Tibial artery (tissue), 4 donors: ENCODE measurements at regions not wholly inside any gene's neighbourhood (a gene's known extent, or its start where the extent isn't known, plus 50 kb on each side); places are given as distances from the start of the nearest gene placed in this dataset.

ENCODE experiments used
- DNase-seq, 2 donors: peaks; one replicate each; pipeline ENCODE4 v3.0.0-alpha.2; 2019
- H3K27ac ChIP-seq, 2 donors: fragments of 200-600 bp; sonication (generic) in 1 of 2; 1 replicate in 1 of 2; 2 replicates in 1 of 2; pipeline ENCODE4 v1.5.1; 2018 to 2019; ENCODE audit warnings: mild to moderate bottlenecking in 1 of 2
- H3K27me3 ChIP-seq, 2 donors: fragments of 200-600 bp; sonication (generic) in 1 of 2; one replicate each; pipeline versions ENCODE4 v1.5.1 to v1.6.0; 2016 to 2019
- H3K36me3 ChIP-seq, 3 donors: fragments of 200-600 bp; sonication (generic) in 2 of 3; one replicate each; pipeline ENCODE4 v1.5.1; 2016 to 2019; ENCODE audit warnings: mild to moderate bottlenecking in 2 of 3
- H3K4me1 ChIP-seq, 4 donors: fragments of 200-600 bp; sonication (generic) in 2 of 4; 1 replicate in 3 of 4; 2 replicates in 1 of 4; pipeline ENCODE4 v1.5.1; 2016 to 2019
- H3K4me3 ChIP-seq, 2 donors: fragments of 200-600 bp; sonication (generic) in 1 of 2; 1 replicate in 1 of 2; 2 replicates in 1 of 2; pipeline ENCODE4 v1.5.1; 2018 to 2019; ENCODE audit warnings: mild to moderate bottlenecking in 2 of 2
- H3K9me3 ChIP-seq, 3 donors: fragments of 200-600 bp; sonication (generic) in 1 of 3; one replicate each; pipeline ENCODE4 v1.5.1; 2016 to 2019
- CTCF ChIP-seq, 2 experiments: fragments of 200-600 bp in 1 of 2; fragments of 450-650 bp in 1 of 2; IDR thresholded peaks; one replicate each; pipeline ENCODE4 v1.5.1; 2017 to 2019; ENCODE audit warnings: antibody characterized with exemption in 2 of 2, mild to moderate bottlenecking in 1 of 2, moderate library complexity in 1 of 2
- intact Hi-C: fragments of 100-400 bp; cut with DNase I; formaldehyde crosslinking; loops from one replicate; pipeline ENCODE4 v1.15.0; 2023; ENCODE audit warnings: low total_unique reads

GRCh38 chr4:13168326-13168725 lies 315.8 kb downstream of the RAB28 start:
- Histone ChIP-seq H3K4me1 (peaks cover 0 to 11% (median 3%) of the 10 kb centered on the region in 4 donors), H3K27me3 (no peaks in the 10 kb centered on the region), H3K4me3 (no peak overlapping the region), H3K27ac (no peak overlapping the region), H3K36me3 (no peaks in the 10 kb centered on the region), H3K9me3 (no peaks in the 10 kb centered on the region)
- intact Hi-C loops: no loop called here
- no peak for DNase-seq
- TF ChIP-seq CTCF (IDR thresholded peaks at IDR 0.05): no peak

GRCh38 chr4:13166214-13166613 lies 317.9 kb downstream of the RAB28 start:
- Histone ChIP-seq H3K4me3 (no peak overlapping the region), H3K27ac (no peak overlapping the region), H3K9me3 (no peaks in the 10 kb centered on the region), H3K4me1 (peaks cover 0 to 11% (median 3%) of the 10 kb centered on the region in 4 donors), H3K27me3 (no peaks in the 10 kb centered on the region), H3K36me3 (no peaks in the 10 kb centered on the region)
- no peak for DNase-seq
- no peak for TF ChIP-seq CTCF (IDR thresholded peaks at IDR 0.05)
- intact Hi-C loops: no loop called here

GRCh38 chr4:13164783-13165331 lies 319.3 kb downstream of the RAB28 start:
- intact Hi-C loops: no loop called here
- peaks cover 0 to 18% (median 3%) of the 10 kb centered on the region in 4 donors for H3K4me1 ChIP-seq
- no peak overlapping the region for H3K4me3 ChIP-seq

GRCh38 chr4:13162886-13163285 lies 321.3 kb downstream of the RAB28 start:
- no peaks in the 10 kb centered on the region for H3K36me3 ChIP-seq
- DNase-seq: no peak
- no peak overlapping the region for H3K27ac ChIP-seq
- no peaks in the 10 kb centered on the region for H3K27me3 ChIP-seq
- H3K4me3 ChIP-seq: no peak overlapping the region
- H3K9me3 ChIP-seq: no peaks in the 10 kb centered on the region
- peaks cover 0 to 18% (median 3%) of the 10 kb centered on the region in 4 donors for H3K4me1 ChIP-seq
- TF ChIP-seq CTCF (IDR thresholded peaks at IDR 0.05): no peak
- intact Hi-C loops: no loop called here

More at GRCh38 chr4:13164783-13165331, 319.3 kb downstream of the RAB28 start:
- Histone ChIP-seq H3K27ac (no peak overlapping the region), H3K27me3 (no peaks in the 10 kb centered on the region), H3K36me3 (no peaks in the 10 kb centered on the region), H3K9me3 (no peaks in the 10 kb centered on the region)
- no peak for DNase-seq
- TF ChIP-seq CTCF (IDR thresholded peaks at IDR 0.05): no peak

- DNase-seq: no peak
- Histone ChIP-seq H3K4me1 (peaks cover 0 to 8% (median 0%) of the 10 kb centered on the region in 4 donors), H3K9me3 (no peaks in the 10 kb centered on the region), H3K36me3 (no peaks in the 10 kb centered on the region), H3K27ac (no peak overlapping the region), H3K27me3 (no peaks in the 10 kb centered on the region), H3K4me3 (no peak overlapping the region)
- no peak for TF ChIP-seq CTCF (IDR thresholded peaks at IDR 0.05)
- intact Hi-C loops: no loop called here
Observed at GRCh38 chr4:13160920-13161319, 323.2 kb downstream of the RAB28 start.
